ENCODE measurements at regions not wholly inside any gene's neighbourhood (a gene's known extent, or its start where the extent isn't known, plus 50 kb on each side); places are given as distances from the start of the nearest gene placed in this dataset.

GRCh38 chr5:154648706-154649105 lies 106.5 kb upstream of the LARP1 start:
- DNase-seq (ENCODE audit: low spot score) (peak; percentile 24), ATAC-seq (no peak)
- Histone ChIP-seq H3K4me2 (no peak overlapping the region), H2AFZ (no peak overlapping the region), H3K79me2 (replicated peaks; ENCODE audit: insufficient read depth) (no peaks in the 10 kb centered on the region), H3K27me3 (ENCODE audit: insufficient read depth) (peaks cover 27% of the 10 kb centered on the region), H3K9me2 (ENCODE audit: insufficient read depth) (no peaks in the 10 kb centered on the region), H3K27ac (ENCODE audit: low read depth) (no peak overlapping the region), H4K20me1 (replicated peaks; ENCODE audit: insufficient read depth) (no peaks in the 10 kb centered on the region), H3F3A (replicated peaks; ENCODE audit: low read depth) (peaks cover 11% of the 10 kb centered on the region; the same call in 1 of the 2 replicates), H3K36me3 (ENCODE audit: insufficient read depth) (no peaks in the 10 kb centered on the region), H3K4me1 (ENCODE audit: insufficient read depth) (peaks cover 16% of the 10 kb centered on the region; the same call in 1 of the 2 replicates), H3K4me3 (no peak overlapping the region)
- Mint-ChIP-seq H3K36me3 (ENCODE audit: low read depth) (peaks cover 8% of the 10 kb centered on the region; the same call in 1 of the 3 replicates), H3K9me3 (peaks cover 10% of the 10 kb centered on the region), H3K27me3 (ENCODE audit: insufficient read depth, low read depth, poor library complexity) (peaks cover 27% of the 10 kb centered on the region), H3K4me1 (peaks cover 20% of the 10 kb centered on the region), H3K4me3 (no peak overlapping the region; the same call in 2 of the 3 replicates), H3K27ac (no peak overlapping the region)
- TF ChIP-seq, protein P1, sequence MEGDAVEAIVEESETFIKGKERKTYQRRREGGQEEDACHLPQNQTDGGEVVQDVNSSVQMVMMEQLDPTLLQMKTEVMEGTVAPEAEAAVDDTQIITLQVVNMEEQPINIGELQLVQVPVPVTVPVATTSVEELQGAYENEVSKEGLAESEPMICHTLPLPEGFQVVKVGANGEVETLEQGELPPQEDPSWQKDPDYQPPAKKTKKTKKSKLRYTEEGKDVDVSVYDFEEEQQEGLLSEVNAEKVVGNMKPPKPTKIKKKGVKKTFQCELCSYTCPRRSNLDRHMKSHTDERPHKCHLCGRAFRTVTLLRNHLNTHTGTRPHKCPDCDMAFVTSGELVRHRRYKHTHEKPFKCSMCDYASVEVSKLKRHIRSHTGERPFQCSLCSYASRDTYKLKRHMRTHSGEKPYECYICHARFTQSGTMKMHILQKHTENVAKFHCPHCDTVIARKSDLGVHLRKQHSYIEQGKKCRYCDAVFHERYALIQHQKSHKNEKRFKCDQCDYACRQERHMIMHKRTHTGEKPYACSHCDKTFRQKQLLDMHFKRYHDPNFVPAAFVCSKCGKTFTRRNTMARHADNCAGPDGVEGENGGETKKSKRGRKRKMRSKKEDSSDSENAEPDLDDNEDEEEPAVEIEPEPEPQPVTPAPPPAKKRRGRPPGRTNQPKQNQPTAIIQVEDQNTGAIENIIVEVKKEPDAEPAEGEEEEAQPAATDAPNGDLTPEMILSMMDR (conservative IDR thresholded peaks at IDR 0.05; ENCODE audit: low read depth in 2 of 2) = no peak
- TF ChIP-seq STAT1 (IDR thresholded peaks at IDR 0.05; ENCODE audit: unreplicated experiment) (no peak), POLR2AphosphoS5 (IDR thresholded peaks at IDR 0.05; ENCODE audit: low read depth) (no peak), REST (IDR thresholded peaks at IDR 0.05; ENCODE audit: unreplicated experiment) (no peak), ZNF114 (CRISPR knock-in tag; IDR thresholded peaks at IDR 0.05) (no peak), EZH2 (IDR thresholded peaks at IDR 0.05; ENCODE audit: low read depth, unreplicated experiment) (no peak)

DNA sequence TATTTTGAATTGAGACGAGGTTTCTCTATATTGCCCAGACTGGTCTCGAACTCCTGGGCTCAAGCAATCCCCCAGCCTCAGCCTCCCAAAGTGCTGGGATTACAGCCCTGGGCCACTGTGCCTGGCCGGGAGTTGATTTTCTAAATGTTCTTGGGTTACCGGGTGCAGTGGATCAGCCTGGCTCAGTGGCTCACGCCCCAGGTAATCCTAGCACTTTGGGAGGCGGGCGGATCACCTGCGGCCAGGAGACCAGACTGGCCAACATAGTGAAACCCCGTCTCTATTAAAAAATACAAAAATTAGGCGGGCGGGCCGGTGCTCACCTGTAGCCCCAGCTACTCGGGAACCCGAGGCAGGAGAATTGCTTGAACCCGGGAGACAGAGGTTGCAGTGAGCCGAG lies 106.9 kb upstream of the LARP1 start:
- Histone ChIP-seq H3K4me2 (peak overlapping the region; percentile 82; the same call in 1 of the 2 replicates), H3K27ac (ENCODE audit: low read depth) (no peak overlapping the region)
- H3K27ac Mint-ChIP-seq = no peak overlapping the region

More for the DNA sequence above, 106.9 kb upstream of the LARP1 start:
- Histone ChIP-seq H3K4me3 (peak overlapping the region; percentile 52; the same call in 1 of the 2 replicates), H3K9me2 (ENCODE audit: insufficient read depth) (no peaks in the 10 kb centered on the region), H4K20me1 (replicated peaks; ENCODE audit: insufficient read depth) (no peaks in the 10 kb centered on the region), H2AFZ (no peak overlapping the region), H3K4me1 (ENCODE audit: insufficient read depth) (peaks cover 16% of the 10 kb centered on the region; the same call in 1 of the 2 replicates), H3K36me3 (ENCODE audit: insufficient read depth) (no peaks in the 10 kb centered on the region), H3F3A (replicated peaks; ENCODE audit: low read depth) (peaks cover 11% of the 10 kb centered on the region; the same call in 1 of the 2 replicates), H3K27me3 (ENCODE audit: insufficient read depth) (peaks cover 27% of the 10 kb centered on the region), H3K79me2 (replicated peaks; ENCODE audit: insufficient read depth) (no peaks in the 10 kb centered on the region)
- DNase-seq (ENCODE audit: low spot score) = no peak
- ATAC-seq = no peak
- TF ChIP-seq POLR2AphosphoS5 (IDR thresholded peaks at IDR 0.05; ENCODE audit: low read depth) = no peak
- TF ChIP-seq EZH2 (IDR thresholded peaks at IDR 0.05; ENCODE audit: low read depth, unreplicated experiment) = no peak
- Mint-ChIP-seq H3K9me3 (peaks cover 14% of the 10 kb centered on the region), H3K4me1 (peaks cover 18% of the 10 kb centered on the region), H3K4me3 (no peak overlapping the region), H3K27me3 (ENCODE audit: insufficient read depth, low read depth, poor library complexity) (peaks cover 25% of the 10 kb centered on the region), H3K36me3 (ENCODE audit: low read depth) (peaks cover 13% of the 10 kb centered on the region; the same call in 2 of the 3 replicates)
